K562 (cell line): ENCODE measurements at regions not wholly inside any gene's neighbourhood (a gene's known extent, or its start where the extent isn't known, plus 50 kb on each side); places are given as distances from the start of the nearest gene placed in this dataset.

ENCODE experiments used
- ATAC-seq: fragments of 200-7000 bp; cut with Tn5 transposase; 3 replicates; pipeline ENCODE4 v1.9.1; 2020; ENCODE audit warnings: moderate library complexity
- BruUV-seq: library from RNA; stranded (reverse); fragments of 400-500 nt; replicated peaks from 2 replicates; lab custom pipeline; 2021; lab: Mats Ljungman, UMichigan
- CTCF ChIA-PET: fragments of 300-600 bp; formaldehyde crosslinking; extraction: SDS; loops from one replicate; lab custom pipeline; 2021; ENCODE audit warnings: low intra/inter-chr PET ratio; lab: Yijun Ruan, JAX
- POLR2A ChIA-PET: fragments of 300-600, 350-650 bp; sonication (Branson Sonifier 250); formaldehyde crosslinking; extraction: SDS; loops from one replicate; lab custom pipeline; 2021; ENCODE audit warnings: antibody characterized with exemption, inconsistent platforms; lab: Yijun Ruan, JAX
- DNase-seq, 4 experiments: peaks; one replicate each; pipeline versions ENCODE4 v3.0.0 to v3.0.0-alpha.2; 2011 to 2018; ENCODE audit warnings: low spot score in 3 of 4, mixed read lengths in 3 of 4; ENCODE audit errors: extremely low read depth in 1 of 4
- FAIRE-seq: peaks from 2 replicates; lab custom pipeline; 2011; peaks lifted over from hg19 to GRCh38; lab: Jason Lieb, UNC
- H2AFZ ChIP-seq: 2 replicates; pipeline ENCODE4 v1.6.0; 2011; ENCODE audit warnings: low read depth, low read length, control low read depth, inconsistent platforms
- H3K27ac ChIP-seq: fragments of 200-600 bp; 3 replicates; pipeline ENCODE4 v1.8.0; 2011; ENCODE audit warnings: low read depth, mild to moderate bottlenecking, control low read depth, inconsistent platforms, low read length, moderate library complexity, mixed read lengths; ENCODE audit errors: extremely low read depth
- H3K27me3 ChIP-seq, 2 experiments: fragments of 300-600 bp in 1 of 2; 2 replicates in 1 of 2; 3 replicates in 1 of 2; pipeline versions ENCODE4 v1.6.0 to v1.8.0; 2011; ENCODE audit warnings: inconsistent platforms in 2 of 2, low read length in 2 of 2, mild to moderate bottlenecking in 1 of 2, mixed read lengths in 1 of 2, moderate library complexity in 1 of 2; ENCODE audit not compliant: control insufficient read depth in 2 of 2, insufficient read depth in 2 of 2
- H3K36me3 ChIP-seq: fragments of 300-600 bp; 3 replicates; pipeline ENCODE4 v1.8.0; 2011; ENCODE audit warnings: mild to moderate bottlenecking, low read length, inconsistent platforms; ENCODE audit not compliant: control insufficient read depth, insufficient read depth
- H3K4me1 ChIP-seq, 2 experiments: fragments of 200-600 bp in 1 of 2; replicated peaks in 1 of 2; 2 replicates in 1 of 2; 3 replicates in 1 of 2; pipeline versions ENCODE4 v1.5.1 to v1.8.0; 2011; ENCODE audit warnings: inconsistent platforms in 2 of 2, low read length in 2 of 2, mild to moderate bottlenecking in 1 of 2, mixed read lengths in 1 of 2, moderate library complexity in 1 of 2; ENCODE audit not compliant: control insufficient read depth in 2 of 2, insufficient read depth in 2 of 2
- H3K4me2 ChIP-seq: 2 replicates; pipeline ENCODE4 v1.6.1; 2011; ENCODE audit warnings: low read length, control low read depth, inconsistent platforms, mixed read lengths; ENCODE audit not compliant: insufficient read depth
- H3K4me3 ChIP-seq: fragments of 200-600 bp; sonication (generic), shearing (Covaris generic); 2 replicates; pipeline ENCODE4 v1.5.1; 2016; ENCODE audit warnings: control low read depth, inconsistent platforms
- H3K79me2 ChIP-seq: fragments of 200-600 bp; 3 replicates; pipeline ENCODE4 v1.8.0; 2011; ENCODE audit warnings: low read length, inconsistent platforms; ENCODE audit not compliant: control insufficient read depth, insufficient read depth
- H3K9ac ChIP-seq, 2 experiments: 2 replicates each; pipeline versions ENCODE4 v1.6.0 to v1.6.1; 2011; ENCODE audit warnings: low read depth in 2 of 2, low read length in 2 of 2, control low read depth in 1 of 2, inconsistent platforms in 1 of 2, mild to moderate bottlenecking in 1 of 2, mixed read lengths in 1 of 2; ENCODE audit not compliant: insufficient read depth in 1 of 2
- H3K9me1 ChIP-seq: one replicate; pipeline ENCODE4 v1.6.0; 2011; ENCODE audit warnings: inconsistent platforms, mild to moderate bottlenecking, low read length, moderate library complexity; ENCODE audit not compliant: control insufficient read depth, insufficient read depth
- H3K9me3 ChIP-seq: replicated peaks from 2 replicates; pipeline ENCODE4 v1.5.1; 2011; ENCODE audit warnings: low read depth, low read length, inconsistent platforms; ENCODE audit not compliant: control insufficient read depth, insufficient read depth
- H4K20me1 ChIP-seq: replicated peaks from 2 replicates; pipeline ENCODE4 v1.6.1; 2011; ENCODE audit warnings: low read length, inconsistent platforms, mixed read lengths; ENCODE audit not compliant: control insufficient read depth, insufficient read depth
- EZH2 ChIP-seq: IDR thresholded peaks from 2 replicates; pipeline ENCODE4 v1.6.1; 2012; ENCODE audit warnings: low read depth, mild to moderate bottlenecking, inconsistent platforms, low read length, borderline replicate concordance
- MCM5 ChIP-seq: fragments of 450-650 bp; IDR thresholded peaks from 2 replicates; pipeline ENCODE4 v1.6.1; 2016; ENCODE audit warnings: low read depth
- POLR2G ChIP-seq: fragments of 200-400 bp; formaldehyde crosslinking; IDR thresholded peaks from 2 replicates; pipeline ENCODE4 v1.6.1; 2017; ENCODE audit warnings: low read depth, mild to moderate bottlenecking, antibody characterized with exemption, low read length, moderate library complexity
- ZFP36 ChIP-seq: fragments of 150-350 bp; IDR thresholded peaks from 2 replicates; pipeline ENCODE4 v1.6.1; 2018; ENCODE audit warnings: low read length, low read depth; ENCODE audit not compliant: partially characterized antibody
- WGBS: fragments of 100-300 bp; shearing (Covaris generic); methylation state at CpG from one replicate; pipeline ENCODE4 v1.1.6; 2016; ENCODE audit warnings: low coverage, mixed read lengths; ENCODE audit not compliant: insufficient coverage; ENCODE audit errors: missing lambda C conversion rate; 5-methylcytosine and 5-hydroxymethylcytosine counted together
- in situ Hi-C: fragments of 300-500 bp; cut with MboI; formaldehyde crosslinking; loops from 4 replicates; pipeline ENCODE4 v1.15.0; 2018; ENCODE audit warnings: inconsistent platforms, mixed read lengths
- intact Hi-C: fragments of 100-400 bp; cut with micrococcal nuclease; formaldehyde crosslinking; loops from 2 replicates; pipeline ENCODE4 v1.14.2; 2022
- TF ChIP-seq, protein P1 (sequence below): fragments of 200-800 bp; sonication (Bioruptor generic); IDR thresholded peaks from 2 replicates; pipeline ENCODE4 v1.6.1; 2017; ENCODE audit warnings: missing genetic modification characterization, missing compliant biosample characterization

DNA sequence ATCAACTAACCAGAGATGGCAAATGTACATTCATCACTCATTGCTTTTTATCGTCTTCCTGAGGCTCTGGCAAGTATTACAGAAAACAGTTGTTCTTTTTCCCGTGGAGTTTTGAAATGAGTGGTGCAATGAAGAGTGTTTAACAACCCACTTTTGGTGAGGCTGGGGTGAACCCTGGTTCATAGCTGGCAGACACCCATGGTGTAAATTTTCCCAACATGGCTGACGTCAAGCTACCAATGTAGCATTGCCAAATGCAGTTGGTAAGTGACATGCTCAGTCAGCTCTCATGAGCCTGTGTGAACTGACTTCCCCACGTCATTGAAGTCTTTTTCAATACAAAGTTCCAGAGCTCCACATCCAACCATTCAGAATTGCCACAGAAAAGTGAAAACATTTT, 386.2 kb downstream of the TMEM114 start:
- no peak overlapping the region for H2AFZ ChIP-seq
- FAIRE-seq: no peak
- in situ Hi-C loops: no loop called here
- no peak for TF ChIP-seq POLR2G
- TF ChIP-seq, protein P1, sequence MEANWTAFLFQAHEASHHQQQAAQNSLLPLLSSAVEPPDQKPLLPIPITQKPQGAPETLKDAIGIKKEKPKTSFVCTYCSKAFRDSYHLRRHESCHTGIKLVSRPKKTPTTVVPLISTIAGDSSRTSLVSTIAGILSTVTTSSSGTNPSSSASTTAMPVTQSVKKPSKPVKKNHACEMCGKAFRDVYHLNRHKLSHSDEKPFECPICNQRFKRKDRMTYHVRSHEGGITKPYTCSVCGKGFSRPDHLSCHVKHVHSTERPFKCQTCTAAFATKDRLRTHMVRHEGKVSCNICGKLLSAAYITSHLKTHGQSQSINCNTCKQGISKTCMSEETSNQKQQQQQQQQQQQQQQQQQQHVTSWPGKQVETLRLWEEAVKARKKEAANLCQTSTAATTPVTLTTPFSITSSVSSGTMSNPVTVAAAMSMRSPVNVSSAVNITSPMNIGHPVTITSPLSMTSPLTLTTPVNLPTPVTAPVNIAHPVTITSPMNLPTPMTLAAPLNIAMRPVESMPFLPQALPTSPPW (CRISPR knock-in tag): no peak
- 0% methylated on average over 4 of the region's 4 CpGs for WGBS
- H3K4me3 ChIP-seq: no peak overlapping the region
- peaks cover 2 to 8% of the 10 kb centered on the region in 2 experiments; a peak in 4 of 5 replicates for H3K27me3 ChIP-seq
- H3K36me3 ChIP-seq: no peaks in the 10 kb centered on the region
- no TSS peak for BruUV-seq
- no peaks in the 10 kb centered on the region; the same call in 1 of the 2 replicates for H3K9me3 ChIP-seq
- H3K4me2 ChIP-seq: no peak overlapping the region
- no peaks in the 10 kb centered on the region for H3K9me1 ChIP-seq
- no peak overlapping the region for H3K9ac ChIP-seq
- POLR2A ChIA-PET: interaction anchor here (0.7 to 0.9 kb wide), 2 partner anchors 10 to 91 kb away, joined by 3 to 6 read pairs; no protein-coding TSS in a partner anchor
- no peaks in the 10 kb centered on the region for H3K79me2 ChIP-seq
- ATAC-seq: no peak
- H3K27ac ChIP-seq: no peak overlapping the region
- DNase-seq: no peak
- no peaks in the 10 kb centered on the region for H3K4me1 ChIP-seq
- CTCF ChIA-PET: no interaction called here
- H4K20me1 ChIP-seq: no peaks in the 10 kb centered on the region
- intact Hi-C loops: no loop called here

DNA sequence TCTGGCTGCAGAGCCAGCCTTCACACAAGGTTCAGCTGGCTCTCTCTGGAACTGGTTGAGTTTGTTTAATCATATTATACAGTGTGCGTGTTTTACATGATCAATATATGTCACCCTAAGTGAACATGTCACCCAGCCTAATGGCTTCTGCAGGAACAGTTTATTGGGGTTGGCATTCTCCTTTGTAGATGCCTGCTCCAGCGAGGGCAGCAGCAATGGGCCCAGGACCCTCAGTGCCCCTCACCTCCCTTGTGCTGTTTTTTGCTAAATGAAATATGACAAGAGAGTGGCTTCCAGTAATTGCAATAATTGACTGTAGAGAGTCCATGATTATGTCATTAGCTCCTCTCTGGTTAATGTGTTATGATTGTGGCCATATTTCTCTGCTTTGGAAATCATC, 387.2 kb downstream of the TMEM114 start:
- ChIA-PET POLR2A (no interaction called here), CTCF (no interaction called here)
- H3K4me1 ChIP-seq: no peaks in the 10 kb centered on the region
- H2AFZ ChIP-seq: no peak overlapping the region
- in situ Hi-C loops (no loop called here), intact Hi-C loops (no loop called here)
- no peaks in the 10 kb centered on the region for H3K79me2 ChIP-seq
- H3K9me3 ChIP-seq: no peaks in the 10 kb centered on the region; the same call in 1 of the 2 replicates
- no peaks in the 10 kb centered on the region for H3K9me1 ChIP-seq
- DNase-seq (no peak), FAIRE-seq (no peak), ATAC-seq (no peak)
- no peaks in the 10 kb centered on the region for H4K20me1 ChIP-seq
- no peak overlapping the region for H3K9ac ChIP-seq
- no peaks in the 10 kb centered on the region for H3K36me3 ChIP-seq
- H3K27me3 ChIP-seq: peaks cover 7 to 14% of the 10 kb centered on the region in 2 experiments; a peak in 4 of 5 replicates
- no peak overlapping the region for H3K4me2 ChIP-seq
- no TSS peak for BruUV-seq
- TF ChIP-seq EZH2 (no peak), ZFP36 (no peak), MCM5 (no peak)
- 0% methylated on average over 2 of the region's 2 CpGs for WGBS
- no peak overlapping the region for H3K27ac ChIP-seq
- no peak overlapping the region for H3K4me3 ChIP-seq
